ENCODE measurements at regions not wholly inside any gene's neighbourhood (a gene's known extent, or its start where the extent isn't known, plus 50 kb on each side); places are given as distances from the start of the nearest gene placed in this dataset.

- H3K27ac Mint-ChIP-seq (ENCODE audit: unreplicated experiment), result no peak overlapping the region
- DNase-seq, result no peak
- peaks cover 1% of the 10 kb centered on the region for H3K27me3 Mint-ChIP-seq (ENCODE audit: unreplicated experiment)
- TF ChIP-seq CTCF (IDR thresholded peaks at IDR 0.05; ENCODE audit: partially characterized antibody, unreplicated experiment), result no peak
- peaks cover 10% of the 10 kb centered on the region for H3K36me3 Mint-ChIP-seq (ENCODE audit: unreplicated experiment)
- H3K4me1 Mint-ChIP-seq (ENCODE audit: low read depth, unreplicated experiment), result no peaks in the 10 kb centered on the region
- H3K9me3 Mint-ChIP-seq (ENCODE audit: unreplicated experiment), result peaks cover 7% of the 10 kb centered on the region
- no peak overlapping the region for H3K4me3 Mint-ChIP-seq (ENCODE audit: unreplicated experiment)
Observed at GRCh38 chr21:28509031-28509430, 483.6 kb downstream of the LTN1 start.

DNA sequence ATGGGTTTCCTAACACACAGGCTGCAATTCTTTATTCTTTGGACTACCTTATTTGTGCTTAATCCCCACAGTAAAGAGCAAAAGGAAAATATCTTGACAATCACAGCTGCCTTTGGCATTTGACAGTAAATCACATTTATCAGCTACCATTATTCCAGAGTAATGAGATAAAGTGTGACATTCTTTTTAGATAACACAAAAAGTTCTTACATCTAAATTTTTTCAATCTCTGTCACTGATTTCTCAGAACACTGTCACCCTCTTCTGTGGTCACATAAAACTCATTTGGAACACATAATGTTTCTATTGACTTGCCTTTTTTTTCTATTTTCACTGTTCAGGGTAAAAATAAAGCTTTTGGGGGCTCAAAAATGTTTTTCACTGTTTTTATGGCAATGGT, 484.6 kb downstream of the LTN1 start:
- DNase-seq, result no peak
- H3K27ac Mint-ChIP-seq (ENCODE audit: unreplicated experiment), result no peak overlapping the region
- H3K27me3 Mint-ChIP-seq (ENCODE audit: unreplicated experiment), result peaks cover 1% of the 10 kb centered on the region
- H3K9me3 Mint-ChIP-seq (ENCODE audit: unreplicated experiment), result peaks cover 7% of the 10 kb centered on the region
- TF ChIP-seq CTCF (IDR thresholded peaks at IDR 0.05; ENCODE audit: partially characterized antibody, unreplicated experiment), result no peak
- peaks cover 10% of the 10 kb centered on the region for H3K36me3 Mint-ChIP-seq (ENCODE audit: unreplicated experiment)
- no peak overlapping the region for H3K4me3 Mint-ChIP-seq (ENCODE audit: unreplicated experiment)
- no peaks in the 10 kb centered on the region for H3K4me1 Mint-ChIP-seq (ENCODE audit: low read depth, unreplicated experiment)

DNA sequence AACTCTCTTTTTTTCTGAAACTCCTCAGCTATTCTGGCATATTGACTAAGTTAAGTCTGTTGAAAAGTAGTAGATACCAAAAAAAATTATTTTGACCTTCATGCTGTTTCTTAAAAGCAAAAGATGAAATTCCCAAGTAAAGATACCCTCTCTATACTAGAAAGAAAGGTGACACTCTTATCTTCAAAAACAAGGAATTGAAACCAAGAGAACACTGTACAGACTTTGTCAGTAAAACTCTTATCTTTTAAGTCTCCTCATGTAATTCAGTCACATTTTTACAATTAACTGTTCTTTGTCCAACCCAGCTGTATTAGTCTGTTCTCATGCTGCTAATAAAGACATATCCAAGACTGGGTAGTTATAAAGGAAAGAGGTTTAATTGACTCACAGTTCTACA, 496.2 kb downstream of the LTN1 start:
- Mint-ChIP-seq H3K4me3 (ENCODE audit: unreplicated experiment) (no peak overlapping the region), H3K27me3 (ENCODE audit: unreplicated experiment) (peaks cover 2% of the 10 kb centered on the region)

GRCh38 chr21:28492127-28492526, 500.6 kb downstream of the LTN1 start:
- Mint-ChIP-seq H3K36me3 (ENCODE audit: unreplicated experiment) (no peaks in the 10 kb centered on the region), H3K9me3 (ENCODE audit: unreplicated experiment) (no peaks in the 10 kb centered on the region), H3K27me3 (ENCODE audit: unreplicated experiment) (peaks cover 2% of the 10 kb centered on the region), H3K27ac (ENCODE audit: unreplicated experiment) (no peak overlapping the region), H3K4me3 (ENCODE audit: unreplicated experiment) (no peak overlapping the region), H3K4me1 (ENCODE audit: low read depth, unreplicated experiment) (no peaks in the 10 kb centered on the region)
- DNase-seq, result no peak
- TF ChIP-seq CTCF (IDR thresholded peaks at IDR 0.05; ENCODE audit: partially characterized antibody, unreplicated experiment), result no peak

More for the DNA sequence above, 496.2 kb downstream of the LTN1 start:
- Mint-ChIP-seq H3K9me3 (ENCODE audit: unreplicated experiment) (no peaks in the 10 kb centered on the region), H3K27ac (ENCODE audit: unreplicated experiment) (no peak overlapping the region), H3K4me1 (ENCODE audit: low read depth, unreplicated experiment) (no peaks in the 10 kb centered on the region), H3K36me3 (ENCODE audit: unreplicated experiment) (no peaks in the 10 kb centered on the region)
- DNase-seq, result no peak
- no peak for TF ChIP-seq CTCF (IDR thresholded peaks at IDR 0.05; ENCODE audit: partially characterized antibody, unreplicated experiment)

DNA sequence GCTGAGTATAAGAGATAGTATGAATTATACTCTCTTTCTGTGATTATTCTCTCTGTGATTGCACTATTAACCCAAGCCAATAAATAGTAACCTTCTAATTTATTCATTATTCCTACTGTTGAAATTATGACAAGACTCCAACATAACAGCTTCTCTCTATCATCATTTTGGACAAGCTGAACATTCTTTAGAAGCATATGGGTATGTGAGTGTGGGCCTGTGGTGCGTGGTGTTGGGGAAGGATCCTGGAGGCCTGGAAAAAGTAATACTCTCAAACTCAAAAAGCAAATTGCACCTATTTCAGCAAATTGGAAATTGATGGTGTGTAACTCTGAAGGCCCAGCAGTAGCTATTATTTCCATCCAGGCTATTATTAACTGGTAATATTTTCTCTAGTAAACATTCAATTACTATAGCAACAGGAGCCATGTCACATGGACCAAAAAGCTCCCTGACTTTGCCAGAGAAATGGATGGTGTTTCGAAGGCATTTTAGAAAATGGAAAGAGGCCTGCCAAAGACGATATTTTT, 502.8 kb downstream of the LTN1 start:
- no peak for DNase-seq
- no peaks in the 10 kb centered on the region for H3K4me1 Mint-ChIP-seq (ENCODE audit: low read depth, unreplicated experiment)
- no peaks in the 10 kb centered on the region for H3K9me3 Mint-ChIP-seq (ENCODE audit: unreplicated experiment)
- TF ChIP-seq CTCF (IDR thresholded peaks at IDR 0.05; ENCODE audit: partially characterized antibody, unreplicated experiment), result no peak
- H3K4me3 Mint-ChIP-seq (ENCODE audit: unreplicated experiment), result no peak overlapping the region
- H3K27me3 Mint-ChIP-seq (ENCODE audit: unreplicated experiment), result no peaks in the 10 kb centered on the region
- H3K36me3 Mint-ChIP-seq (ENCODE audit: unreplicated experiment), result no peaks in the 10 kb centered on the region
- no peak overlapping the region for H3K27ac Mint-ChIP-seq (ENCODE audit: unreplicated experiment)
